NCI-H1092 treated with DMSO at 0.1 percent for 48 hours (cell line): ENCODE measurements at regions not wholly inside any gene's neighbourhood (a gene's known extent, or its start where the extent isn't known, plus 50 kb on each side); places are given as distances from the start of the nearest gene placed in this dataset.
"Not testable (repeated sequence)": the region's sequence is repeated elsewhere in the genome, so short reads cannot be mapped to it uniquely, and the experiment has no call there.

Experiments
- DNase-seq: peaks from one replicate; lab custom pipeline; 2025; lab: John Stamatoyannopoulos, UW

DNA sequence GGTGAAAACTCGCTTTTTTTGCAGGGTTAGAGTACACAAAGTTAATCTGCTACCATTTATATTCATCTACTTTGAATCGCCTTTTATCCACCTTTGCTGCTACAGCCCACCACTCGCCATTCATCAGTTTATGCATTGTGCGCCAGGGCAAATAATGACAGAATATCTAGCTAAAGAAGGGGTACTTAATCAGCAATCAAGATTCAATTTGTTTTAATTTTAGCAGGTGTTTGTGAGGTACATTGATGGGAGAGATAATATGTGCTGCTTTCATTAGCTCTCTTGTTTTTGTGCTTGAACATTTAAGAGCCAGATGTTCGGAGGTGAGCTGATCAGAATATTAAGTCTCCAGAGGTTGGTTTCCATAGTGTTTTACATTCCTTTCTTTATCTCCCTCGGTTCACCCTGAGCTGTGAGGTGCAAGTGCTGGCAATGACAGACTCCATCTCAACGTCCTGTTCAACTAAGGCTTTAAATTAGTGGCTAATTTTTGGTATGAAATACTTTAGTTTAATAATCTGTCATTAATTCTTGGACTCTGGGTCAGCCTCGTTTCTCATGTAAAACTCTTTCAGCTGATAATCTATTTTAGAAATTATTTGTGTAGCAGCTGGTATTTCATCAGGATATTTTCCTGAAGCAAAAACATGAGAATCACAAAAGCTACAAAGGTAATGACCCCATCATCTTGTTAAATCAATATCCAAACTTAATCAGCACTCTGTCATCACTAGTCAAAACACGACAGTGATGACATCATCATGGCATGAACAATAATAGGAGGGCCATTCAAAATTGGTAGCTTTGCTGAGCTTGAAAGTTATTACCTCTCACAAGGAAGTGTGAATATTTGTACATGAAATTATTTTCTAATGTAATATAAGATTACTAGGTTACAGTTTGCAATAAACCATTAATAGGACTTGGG is 479.9 kb upstream of the FANCL start:
- no peak for DNase-seq

DNA sequence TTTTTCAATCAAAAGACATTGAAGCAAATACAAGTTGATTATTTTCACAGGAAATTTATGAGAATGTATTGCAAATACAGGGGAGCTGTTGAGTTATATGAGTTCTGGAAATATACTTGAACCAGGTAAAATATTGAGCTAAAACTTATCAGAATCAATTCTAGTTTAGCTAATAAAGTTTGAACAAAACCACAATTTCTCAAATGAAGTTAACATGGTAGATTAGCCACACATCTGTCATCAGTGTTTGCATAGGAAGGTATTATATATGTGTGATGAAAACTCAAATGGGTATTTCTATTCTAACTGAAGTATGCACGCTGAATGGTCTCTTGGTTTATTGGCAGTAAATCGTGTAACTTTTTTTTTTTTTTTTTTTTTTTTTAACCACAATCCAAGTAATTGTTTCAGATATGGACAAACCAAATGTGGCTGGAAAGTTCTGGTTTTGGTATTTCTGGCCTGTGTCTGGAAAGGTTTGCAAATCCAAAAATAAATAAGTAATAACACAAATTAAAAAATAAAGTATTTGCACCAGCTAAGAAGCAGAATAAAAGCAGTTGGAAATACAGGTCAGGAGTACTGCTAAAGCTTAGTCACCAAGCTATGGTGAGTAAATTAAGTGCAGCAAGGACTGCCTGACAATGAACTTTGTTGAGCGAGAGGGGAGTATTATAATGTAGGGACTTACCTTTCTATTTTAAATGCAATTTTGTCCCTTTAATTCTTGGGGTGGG is 479.1 kb upstream of the FANCL start:
- DNase-seq = no peak

DNA sequence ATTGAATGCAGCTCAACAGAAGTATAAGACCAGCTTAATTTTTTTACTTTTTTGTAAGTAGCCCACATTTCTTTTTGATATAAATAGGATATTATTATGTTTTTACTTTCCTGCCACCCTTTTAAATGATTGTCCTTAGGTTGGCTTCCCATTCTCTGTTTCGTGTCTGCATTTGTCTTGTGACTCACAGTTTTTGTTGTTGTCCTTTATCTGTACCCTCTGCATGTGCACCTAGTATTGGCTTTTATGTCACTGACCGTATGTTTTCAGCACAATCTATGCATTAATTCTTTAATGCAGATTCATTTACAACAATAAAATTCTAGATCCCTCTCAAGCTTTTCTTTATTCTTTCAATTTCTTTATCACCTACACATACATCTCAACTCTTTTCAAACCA is 474.2 kb upstream of the FANCL start:
- no peak for DNase-seq

- DNase-seq = no peak
These were observed 473.1 kb upstream of the FANCL start for GRCh38 chr2:58714238-58714637.

DNA sequence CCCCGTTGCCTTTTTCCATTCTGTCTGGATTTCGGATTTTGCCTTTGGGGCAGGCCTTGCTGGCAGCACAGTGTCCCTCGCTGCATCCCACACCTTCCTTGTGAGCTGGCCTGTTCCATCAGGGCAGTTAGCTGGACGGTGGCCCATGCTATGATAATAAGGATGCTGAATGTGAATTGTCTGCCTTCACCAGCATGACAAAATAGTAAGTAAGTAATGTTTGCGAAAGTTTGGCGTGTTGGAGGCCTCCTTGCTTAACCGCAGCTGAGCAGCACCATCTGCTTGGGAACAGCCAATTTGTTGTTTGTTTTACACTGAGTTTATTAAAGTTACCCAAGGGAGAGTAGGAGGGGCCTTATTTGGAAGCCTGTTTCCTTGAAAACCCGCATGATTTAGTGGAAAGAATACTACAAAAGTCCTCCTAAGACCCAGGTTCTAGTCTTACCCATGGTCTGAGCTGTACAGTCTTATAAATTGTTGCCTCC is 469.7 kb upstream of the FANCL start:
- no peak for DNase-seq

DNA sequence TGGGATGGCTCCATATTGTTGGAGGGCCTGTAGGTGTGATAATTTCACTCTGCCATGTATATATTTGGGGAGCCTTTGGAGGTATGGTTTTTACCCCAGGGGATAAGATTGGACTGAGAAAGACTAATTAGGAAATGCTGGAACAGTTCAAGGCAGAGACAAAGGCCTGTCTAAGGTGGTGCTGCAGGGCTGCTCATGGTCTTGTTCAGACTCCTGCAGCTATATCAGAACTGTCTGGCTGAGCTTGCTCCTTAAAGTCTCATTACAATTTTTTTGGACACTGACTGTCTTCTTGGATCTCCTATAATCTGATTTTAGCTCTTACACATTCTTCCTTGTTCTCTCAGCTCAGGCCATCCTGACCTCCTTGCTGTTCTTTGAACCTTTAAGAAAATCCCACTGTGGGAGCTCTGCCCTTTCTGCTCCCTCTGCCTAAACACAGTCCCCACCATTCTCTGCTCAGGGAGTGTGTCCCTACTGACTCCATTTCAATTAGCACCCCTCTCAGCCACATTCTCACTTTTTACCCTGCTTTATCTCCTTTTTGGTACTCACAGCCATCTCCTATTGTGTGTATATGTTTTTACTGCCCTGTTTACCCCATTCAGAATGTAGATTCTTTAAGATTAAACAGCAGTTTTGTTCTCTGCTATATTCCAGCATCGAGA is 468.7 kb upstream of the FANCL start:
- no peak for DNase-seq

DNA sequence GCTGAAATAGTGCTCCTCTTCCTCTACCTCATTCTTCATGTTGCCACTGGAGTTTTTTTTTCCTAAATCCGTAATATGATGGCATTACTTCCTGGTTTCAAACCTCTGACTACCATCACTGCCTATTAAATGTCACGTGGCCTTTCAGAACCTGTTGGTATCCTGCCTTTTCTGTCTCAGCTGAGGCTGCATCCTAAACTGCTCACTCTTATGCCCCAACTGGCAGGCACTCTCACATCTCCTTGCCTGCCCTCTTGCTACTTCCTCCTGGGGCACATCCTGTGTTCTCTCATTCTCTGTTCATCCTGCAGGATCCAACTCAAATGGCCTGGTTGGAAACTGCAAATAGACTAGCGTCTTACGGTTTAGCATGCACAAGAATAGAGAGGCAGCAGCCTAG is 468.1 kb upstream of the FANCL start:
- DNase-seq = no peak

DNA sequence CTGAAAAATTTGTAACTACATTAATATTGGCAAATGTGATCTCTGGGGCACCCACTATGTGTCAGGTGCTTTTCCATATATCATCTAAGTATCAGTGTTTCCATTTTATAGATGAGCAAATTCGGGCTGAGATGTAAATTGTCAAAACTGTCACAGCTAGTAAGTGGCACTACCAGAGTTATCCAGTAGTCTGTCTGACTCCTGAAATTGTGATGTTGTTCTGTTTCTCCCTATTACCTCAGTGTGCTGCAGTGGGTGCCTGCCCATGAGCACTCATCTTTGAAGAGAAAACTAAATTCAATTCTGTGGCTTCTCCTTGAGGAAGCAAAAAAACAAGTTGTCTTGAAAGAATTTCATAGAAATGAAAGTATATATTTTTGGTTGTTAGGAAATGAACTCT is 467.4 kb upstream of the FANCL start:
- DNase-seq = no peak

DNA sequence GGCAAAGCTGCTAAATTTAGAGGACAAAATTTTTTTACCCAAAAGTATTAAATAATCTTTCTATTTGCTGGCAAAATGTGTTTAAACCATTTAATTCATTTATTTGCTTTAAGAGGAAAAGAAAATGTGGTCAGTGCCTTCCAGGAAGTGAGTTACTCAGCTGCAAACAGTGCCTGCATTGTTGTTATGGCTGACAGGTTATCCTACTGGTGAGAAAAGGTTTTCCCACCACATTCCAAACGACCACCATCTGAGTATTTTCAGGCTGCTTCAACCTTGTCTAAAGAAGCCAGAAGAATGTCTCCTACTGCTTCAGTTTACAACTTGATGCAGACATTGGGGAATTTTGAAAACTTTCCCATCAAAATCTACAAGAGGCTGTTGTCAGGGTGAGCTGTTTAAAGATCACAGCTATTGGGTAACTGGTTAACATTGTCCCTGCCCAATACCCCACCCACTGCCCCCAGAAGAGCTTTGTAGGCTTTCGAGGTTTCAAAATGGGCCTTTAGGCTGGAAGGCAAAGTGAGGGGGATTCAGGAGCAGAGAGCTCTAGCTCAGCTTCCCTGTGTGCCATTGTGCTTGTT is 461.3 kb upstream of the FANCL start:
- DNase-seq = no peak

- DNase-seq = no peak
These were observed 460.7 kb upstream of the FANCL start for GRCh38 chr2:58701688-58702301.

- DNase-seq = no peak
These were observed 459.5 kb upstream of the FANCL start for GRCh38 chr2:58700591-58700990.

DNA sequence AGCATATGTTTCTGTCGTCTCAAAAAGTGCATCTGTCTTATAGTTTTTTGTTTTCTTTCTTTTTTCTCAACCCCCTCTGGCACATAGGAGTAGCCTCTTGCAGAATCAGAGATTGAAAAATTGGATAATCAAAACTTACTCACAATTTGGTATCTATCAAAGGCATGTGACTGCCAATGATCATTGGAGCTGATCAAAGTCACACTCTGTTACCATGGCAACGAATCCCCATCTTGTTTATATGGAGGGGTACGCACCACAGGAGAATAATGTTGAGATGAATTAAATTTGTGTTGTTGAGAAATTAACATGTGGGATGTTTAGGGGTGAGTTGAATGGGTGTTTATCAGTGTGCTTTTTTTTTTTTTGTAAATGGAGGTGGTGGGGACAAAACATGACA is 458.3 kb upstream of the FANCL start:
- no peak for DNase-seq

DNA sequence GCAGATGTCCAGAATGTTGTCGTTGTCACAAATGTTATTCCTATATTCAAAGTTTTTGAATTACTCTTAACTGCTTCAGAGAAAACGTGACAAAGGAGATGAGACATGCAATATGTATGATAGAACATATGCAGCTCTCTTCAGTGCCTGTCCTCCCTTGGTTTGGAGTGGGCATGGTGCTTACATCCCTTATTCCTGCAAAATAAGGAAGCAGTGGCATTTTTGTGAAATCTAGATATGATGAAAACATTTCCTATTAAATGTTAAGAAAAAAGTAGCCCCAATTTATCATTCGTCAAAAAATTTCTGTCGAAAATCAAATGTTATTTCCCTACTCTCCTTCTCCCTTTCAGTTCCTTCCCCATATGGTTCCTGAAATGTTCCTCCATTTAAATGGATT is 457.5 kb upstream of the FANCL start:
- no peak for DNase-seq

GRCh38 chr2:58694114-58694513 is 453.0 kb upstream of the FANCL start:
- not testable (repeated sequence) for DNase-seq

- DNase-seq = not testable (repeated sequence)
These were observed 449.9 kb upstream of the FANCL start for GRCh38 chr2:58691041-58691440.

GRCh38 chr2:58688813-58689212 is 447.7 kb upstream of the FANCL start:
- DNase-seq = no peak

DNA sequence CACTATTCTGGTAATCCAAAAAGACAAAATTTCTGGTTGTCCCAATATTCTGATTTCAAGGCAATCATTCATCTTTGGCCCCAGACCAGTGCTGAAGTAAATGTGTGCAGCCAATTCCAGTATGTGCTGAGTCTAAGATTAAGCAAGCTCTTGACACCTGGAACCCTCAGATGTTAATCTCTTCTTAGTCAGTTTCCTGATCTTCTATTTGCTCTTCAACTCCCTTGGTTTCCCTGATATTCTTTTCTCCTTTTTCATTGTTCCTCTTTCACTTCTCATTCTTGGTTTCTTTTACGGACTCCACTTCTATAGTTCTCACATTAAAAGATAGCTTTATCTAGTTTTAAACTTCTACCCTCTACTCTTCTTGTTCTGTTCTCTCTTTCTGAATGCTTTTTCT is 445.7 kb upstream of the FANCL start:
- no peak for DNase-seq

DNA sequence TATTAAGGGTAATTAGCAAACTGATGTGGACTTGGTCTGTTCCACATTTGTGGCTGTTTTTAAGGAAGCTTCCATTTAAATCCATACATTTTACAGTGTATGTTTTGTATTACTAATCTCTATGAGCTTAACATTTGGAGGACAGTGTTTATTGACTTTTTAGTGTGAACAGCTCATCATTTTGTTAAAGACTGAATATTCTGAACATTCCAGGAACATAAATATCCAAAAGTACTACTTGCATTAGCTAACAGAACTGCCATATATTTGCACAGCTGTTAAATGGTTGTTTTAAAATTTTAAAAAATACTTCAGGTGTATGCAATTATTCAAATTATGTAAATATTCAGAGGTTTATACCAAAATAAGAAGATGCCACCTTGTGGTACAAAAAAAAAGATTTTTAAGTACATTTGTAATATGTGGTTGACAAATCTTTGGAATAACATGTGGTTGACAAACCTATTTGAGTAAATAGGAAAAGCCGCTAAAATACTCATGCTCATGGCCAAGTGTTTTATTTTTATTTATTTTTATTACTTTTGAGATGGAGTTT is 439.7 kb upstream of the FANCL start:
- no peak for DNase-seq

- DNase-seq = no peak
These were observed 436.6 kb upstream of the FANCL start for GRCh38 chr2:58677748-58678147.

DNA sequence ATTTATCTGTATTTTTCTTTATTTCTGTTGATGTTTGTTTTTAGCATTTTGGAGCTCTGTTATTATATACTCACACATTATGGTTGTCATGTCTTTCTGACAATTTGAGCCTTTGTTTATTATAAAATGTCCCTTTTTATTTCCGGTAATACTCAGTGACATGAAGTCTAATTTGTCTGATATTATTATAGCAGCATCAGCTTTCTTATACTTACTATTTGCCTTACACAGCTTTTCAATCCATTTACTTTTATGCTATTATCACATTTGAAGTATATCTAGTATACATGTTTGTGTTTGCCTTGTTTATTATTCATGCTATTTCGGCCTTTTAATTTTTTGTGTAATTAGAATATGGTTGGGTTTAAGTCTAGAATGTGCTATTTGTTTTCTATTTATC is 430.6 kb upstream of the FANCL start:
- no peak for DNase-seq

DNA sequence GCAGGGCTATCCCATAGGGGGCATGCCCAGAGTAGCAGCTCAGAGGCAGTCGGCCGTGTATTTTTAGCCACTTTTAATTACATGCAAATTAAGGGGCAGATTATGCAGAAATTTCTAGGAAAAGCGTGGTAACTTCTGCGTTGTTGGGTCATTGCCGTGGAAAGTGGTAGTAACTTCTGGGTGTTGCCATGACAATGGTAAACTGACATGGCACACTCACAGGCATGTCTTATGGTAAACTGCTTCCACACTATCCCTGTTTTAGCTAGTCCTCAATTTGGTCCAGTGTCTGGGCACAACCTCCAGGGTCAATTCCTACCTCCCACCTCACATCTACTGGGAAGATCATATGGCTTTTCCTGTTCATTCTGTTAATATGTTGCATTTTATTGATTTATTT is 428.9 kb upstream of the FANCL start:
- DNase-seq = no peak
